HG03432 (cell line): ENCODE measurements at regions not wholly inside any gene's neighbourhood (a gene's known extent, or its start where the extent isn't known, plus 50 kb on each side); places are given as distances from the start of the nearest gene placed in this dataset.
"Not testable (repeated sequence)": the region's sequence is repeated elsewhere in the genome, so short reads cannot be mapped to it uniquely, and the experiment has no call there.

Source experiments
- ATAC-seq: cut with Tn5 transposase; IDR thresholded peaks from one replicate; pipeline ENCODE4 v1.9.1; 2021; ENCODE audit warnings: mild to moderate bottlenecking, moderate library complexity; ENCODE audit not compliant: unreplicated experiment

- no peak for ATAC-seq
Observed at GRCh38 chr3:30538791-30539190, 67.6 kb upstream of the TGFBR2 start.

- no peak for ATAC-seq
Observed at GRCh38 chr3:30539206-30539605, 67.2 kb upstream of the TGFBR2 start.

GRCh38 chr3:30539772-30540171 is 66.6 kb upstream of the TGFBR2 start:
- no peak for ATAC-seq

- ATAC-seq: not testable (repeated sequence)
Observed at GRCh38 chr3:30541156-30541555, 65.2 kb upstream of the TGFBR2 start.

GRCh38 chr3:30542897-30543296 is 63.5 kb upstream of the TGFBR2 start:
- ATAC-seq: no peak

- no peak for ATAC-seq
Observed at GRCh38 chr3:30544812-30545211, 61.6 kb upstream of the TGFBR2 start.

GRCh38 chr3:30546934-30547333 is 59.5 kb upstream of the TGFBR2 start:
- ATAC-seq: no peak

GRCh38 chr3:30547716-30548115 is 58.7 kb upstream of the TGFBR2 start:
- ATAC-seq: no peak

GRCh38 chr3:30548600-30548999 is 57.8 kb upstream of the TGFBR2 start:
- ATAC-seq: no peak

- ATAC-seq: no peak
Observed at GRCh38 chr3:30549600-30549999, 56.8 kb upstream of the TGFBR2 start.

GRCh38 chr3:30550246-30550645 is 56.2 kb upstream of the TGFBR2 start:
- ATAC-seq: no peak

- no peak for ATAC-seq
Observed at GRCh38 chr3:30551266-30551665, 55.1 kb upstream of the TGFBR2 start.

GRCh38 chr3:30551927-30552326 is 54.5 kb upstream of the TGFBR2 start:
- no peak for ATAC-seq

GRCh38 chr3:30553641-30554316 is 52.6 kb upstream of the TGFBR2 start:
- ATAC-seq: no peak

GRCh38 chr3:30554317-30554690 is 52.1 kb upstream of the TGFBR2 start:
- no peak for ATAC-seq

GRCh38 chr3:30555968-30556367 is 50.4 kb upstream of the TGFBR2 start:
- no peak for ATAC-seq
